Caco-2 (cell line): ENCODE measurements at regions not wholly inside any gene's neighbourhood (a gene's known extent, or its start where the extent isn't known, plus 50 kb on each side); places are given as distances from the start of the nearest gene placed in this dataset.
"Not testable (repeated sequence)": the region's sequence is repeated elsewhere in the genome, so short reads cannot be mapped to it uniquely, and the experiment has no call there.

ENCODE experiments used
- BruUV-seq: library from RNA; stranded (reverse); fragments of 400-500 nt; replicated peaks from 2 replicates; lab custom pipeline; 2021; lab: Mats Ljungman, UMichigan
- CTCF ChIA-PET: fragments of 300-600 bp; sonication (Branson Sonifier 250); formaldehyde crosslinking; loops from one replicate; lab custom pipeline; 2022; ENCODE audit warnings: antibody characterized with exemption; lab: Charles Lee
- POLR2A ChIA-PET: fragments of 300-600 bp; sonication (Branson Sonifier 250); formaldehyde crosslinking; loops from one replicate; lab custom pipeline; 2022; ENCODE audit warnings: antibody characterized with exemption; lab: Charles Lee
- DNase-seq, 2 experiments: peaks; one replicate each; pipeline versions ENCODE4 v3.0.0 to v3.0.0-alpha.2; 2020 to 2022
- H3K27me3 ChIP-seq: replicated peaks from 2 replicates; pipeline ENCODE4 v1.6.0; 2011; ENCODE audit warnings: low read length; ENCODE audit not compliant: control insufficient read depth, insufficient read depth
- H3K36me3 ChIP-seq: 2 replicates; pipeline ENCODE4 v1.5.1; 2011; ENCODE audit warnings: low read length; ENCODE audit not compliant: control insufficient read depth, insufficient read depth
- H3K4me1 ChIP-seq: fragments of 250-450 bp; sonication (Bioruptor Pico); 2 replicates; pipeline ENCODE4 v1.5.1; 2020; ENCODE audit warnings: mild to moderate bottlenecking
- H3K4me3 ChIP-seq: 2 replicates; pipeline ENCODE4 v1.5.1; 2011; ENCODE audit warnings: low read depth, mild to moderate bottlenecking, control low read depth, low read length
- H3K9me3 ChIP-seq: fragments of 250-450 bp; sonication (Bioruptor Pico); 2 replicates; pipeline ENCODE4 v1.5.1; 2020; ENCODE audit warnings: mild to moderate bottlenecking, moderate library complexity
- H3K27ac Mint-ChIP-seq: one replicate; pipeline ENCODE4 v1.8.0; 2022; ENCODE audit warnings: mixed read lengths; ENCODE audit not compliant: unreplicated experiment
- H3K27me3 Mint-ChIP-seq: one replicate; pipeline ENCODE4 v1.8.0; 2022; ENCODE audit warnings: mixed read lengths; ENCODE audit not compliant: insufficient read depth, unreplicated experiment
- H3K36me3 Mint-ChIP-seq: one replicate; pipeline ENCODE4 v1.8.0; 2022; ENCODE audit warnings: mild to moderate bottlenecking, mixed read lengths; ENCODE audit not compliant: insufficient read depth, unreplicated experiment
- H3K4me1 Mint-ChIP-seq: one replicate; pipeline ENCODE4 v1.8.0; 2022; ENCODE audit warnings: low read depth, mixed read lengths; ENCODE audit not compliant: unreplicated experiment
- H3K4me3 Mint-ChIP-seq: one replicate; pipeline ENCODE4 v1.8.0; 2022; ENCODE audit warnings: mild to moderate bottlenecking, moderate library complexity, mixed read lengths; ENCODE audit not compliant: unreplicated experiment
- H3K9me3 Mint-ChIP-seq: one replicate; pipeline ENCODE4 v1.8.0; 2022; ENCODE audit warnings: mixed read lengths; ENCODE audit not compliant: unreplicated experiment
- CTCF ChIP-seq, 2 experiments: fragments of 200-600 bp in 1 of 2; IDR thresholded peaks; 1 replicate in 1 of 2; 2 replicates in 1 of 2; pipeline versions ENCODE4 v1.5.1 to v1.8.0; 2011 to 2022; ENCODE audit warnings: antibody characterized with exemption in 1 of 2, control low read depth in 1 of 2, inconsistent platforms in 1 of 2, low read depth in 1 of 2, low read length in 1 of 2, mild to moderate bottlenecking in 1 of 2, moderate library complexity in 1 of 2; ENCODE audit not compliant: insufficient read depth in 1 of 2, severe bottlenecking in 1 of 2, unreplicated experiment in 1 of 2
- intact Hi-C: fragments of 100-400 bp; cut with micrococcal nuclease; formaldehyde crosslinking; loops from one replicate; pipeline ENCODE4 v1.10.0; 2022; ENCODE audit not compliant: unreplicated experiment

GRCh38 chr16:29302976-29303375 lies 103.5 kb downstream of the NPIPB11 start:
- no peak overlapping the region for H3K4me3 ChIP-seq
- no peaks in the 10 kb centered on the region for H3K9me3 ChIP-seq
- no peak for TF ChIP-seq CTCF (IDR thresholded peaks at IDR 0.05; ENCODE audit: insufficient read depth in 1 of 2, low read depth in 1 of 2, low read length in 1 of 2, severe bottlenecking in 1 of 2, unreplicated experiment in 1 of 2)
- no peaks in the 10 kb centered on the region for H3K36me3 ChIP-seq
- Mint-ChIP-seq H3K27ac (no peak overlapping the region), H3K36me3 (no peaks in the 10 kb centered on the region), H3K4me1 (no peaks in the 10 kb centered on the region), H3K4me3 (no peak overlapping the region), H3K27me3 (no peaks in the 10 kb centered on the region), H3K9me3 (no peaks in the 10 kb centered on the region)
- POLR2A ChIA-PET = no interaction called here
- no peaks in the 10 kb centered on the region for H3K27me3 ChIP-seq
- no peak for DNase-seq
- intact Hi-C loops = no loop called here
- H3K4me1 ChIP-seq = no peaks in the 10 kb centered on the region
- no TSS peak for BruUV-seq
- CTCF ChIA-PET = no interaction called here

- BruUV-seq, H3K9me3 ChIP-seq, H3K4me1 Mint-ChIP-seq, H3K27me3 ChIP-seq, CTCF ChIA-PET, DNase-seq, POLR2A ChIA-PET, H3K27me3 Mint-ChIP-seq, intact Hi-C loops, H3K4me1 ChIP-seq, H3K9me3 Mint-ChIP-seq, H3K4me3 ChIP-seq, H3K36me3 ChIP-seq, H3K4me3 Mint-ChIP-seq, H3K27ac Mint-ChIP-seq, H3K36me3 Mint-ChIP-seq: not testable (repeated sequence)
These were observed 104.1 kb downstream of the NPIPB11 start for GRCh38 chr16:29302433-29302832.

GRCh38 chr16:29301662-29302285 lies 104.7 kb downstream of the NPIPB11 start:
- H3K4me1 ChIP-seq, H3K27me3 Mint-ChIP-seq, H3K36me3 Mint-ChIP-seq, H3K9me3 ChIP-seq, H3K4me3 Mint-ChIP-seq, POLR2A ChIA-PET, H3K4me1 Mint-ChIP-seq, DNase-seq, H3K27ac Mint-ChIP-seq, intact Hi-C loops, H3K9me3 Mint-ChIP-seq, H3K36me3 ChIP-seq, H3K27me3 ChIP-seq, H3K4me3 ChIP-seq, BruUV-seq, CTCF ChIA-PET: not testable (repeated sequence)

- H3K27me3 Mint-ChIP-seq, intact Hi-C loops, H3K36me3 ChIP-seq, POLR2A ChIA-PET, DNase-seq, H3K4me1 ChIP-seq, CTCF ChIA-PET, H3K36me3 Mint-ChIP-seq, H3K9me3 Mint-ChIP-seq, H3K27me3 ChIP-seq, H3K4me3 Mint-ChIP-seq, H3K4me1 Mint-ChIP-seq, BruUV-seq, H3K9me3 ChIP-seq, H3K4me3 ChIP-seq, H3K27ac Mint-ChIP-seq: not testable (repeated sequence)
These were observed 105.7 kb downstream of the NPIPB11 start for GRCh38 chr16:29300541-29301535.

GRCh38 chr16:29300030-29300491 lies 106.5 kb downstream of the NPIPB11 start:
- H3K4me1 Mint-ChIP-seq, POLR2A ChIA-PET: not testable (repeated sequence)

GRCh38 chr16:29298997-29299396 lies 107.5 kb downstream of the NPIPB11 start:
- BruUV-seq, H3K27ac Mint-ChIP-seq, H3K4me3 Mint-ChIP-seq, H3K9me3 Mint-ChIP-seq, H3K4me1 ChIP-seq, CTCF ChIA-PET, H3K27me3 Mint-ChIP-seq, H3K36me3 Mint-ChIP-seq, H3K4me1 Mint-ChIP-seq, H3K4me3 ChIP-seq, DNase-seq, H3K9me3 ChIP-seq, H3K36me3 ChIP-seq, intact Hi-C loops, H3K27me3 ChIP-seq, POLR2A ChIA-PET: not testable (repeated sequence)

More at GRCh38 chr16:29300030-29300491, 106.5 kb downstream of the NPIPB11 start:
- H3K4me3 Mint-ChIP-seq, DNase-seq, H3K27me3 Mint-ChIP-seq, CTCF ChIA-PET, intact Hi-C loops, H3K9me3 ChIP-seq, H3K27me3 ChIP-seq, H3K9me3 Mint-ChIP-seq, H3K4me1 ChIP-seq, H3K36me3 ChIP-seq, BruUV-seq, H3K36me3 Mint-ChIP-seq, H3K4me3 ChIP-seq, H3K27ac Mint-ChIP-seq: not testable (repeated sequence)
